ENCODE measurements at regions not wholly inside any gene's neighbourhood (a gene's known extent, or its start where the extent isn't known, plus 50 kb on each side); places are given as distances from the start of the nearest gene placed in this dataset.
A peak's percentile ranks its signal among the peaks of the same experiment; 100 is the strongest.

- Histone ChIP-seq H3K4me1 (ENCODE audit: low read depth) (peaks cover 36% of the 10 kb centered on the region), H3K36me3 (ENCODE audit: low read depth) (no peaks in the 10 kb centered on the region), H3K4me3 (no peak overlapping the region), H3K9me3 (no peaks in the 10 kb centered on the region)
- TF ChIP-seq, protein P1, sequence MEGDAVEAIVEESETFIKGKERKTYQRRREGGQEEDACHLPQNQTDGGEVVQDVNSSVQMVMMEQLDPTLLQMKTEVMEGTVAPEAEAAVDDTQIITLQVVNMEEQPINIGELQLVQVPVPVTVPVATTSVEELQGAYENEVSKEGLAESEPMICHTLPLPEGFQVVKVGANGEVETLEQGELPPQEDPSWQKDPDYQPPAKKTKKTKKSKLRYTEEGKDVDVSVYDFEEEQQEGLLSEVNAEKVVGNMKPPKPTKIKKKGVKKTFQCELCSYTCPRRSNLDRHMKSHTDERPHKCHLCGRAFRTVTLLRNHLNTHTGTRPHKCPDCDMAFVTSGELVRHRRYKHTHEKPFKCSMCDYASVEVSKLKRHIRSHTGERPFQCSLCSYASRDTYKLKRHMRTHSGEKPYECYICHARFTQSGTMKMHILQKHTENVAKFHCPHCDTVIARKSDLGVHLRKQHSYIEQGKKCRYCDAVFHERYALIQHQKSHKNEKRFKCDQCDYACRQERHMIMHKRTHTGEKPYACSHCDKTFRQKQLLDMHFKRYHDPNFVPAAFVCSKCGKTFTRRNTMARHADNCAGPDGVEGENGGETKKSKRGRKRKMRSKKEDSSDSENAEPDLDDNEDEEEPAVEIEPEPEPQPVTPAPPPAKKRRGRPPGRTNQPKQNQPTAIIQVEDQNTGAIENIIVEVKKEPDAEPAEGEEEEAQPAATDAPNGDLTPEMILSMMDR (IDR thresholded peaks at IDR 0.05): no peak
- intact Hi-C loops (cut with DNase I, micrococcal nuclease): no loop called here
- ATAC-seq: peak; percentile 74
- DNase-seq: peak; percentile 62 to 79 (median 66)
Observed at GRCh38 chr10:126843299-126843934, 61.8 kb upstream of the DOCK1 start.

GRCh38 chr10:126844406-126844805 is 60.8 kb upstream of the DOCK1 start:
- no peak overlapping the region for H3K4me3 ChIP-seq
- no peaks in the 10 kb centered on the region for H3K9me3 ChIP-seq
- ATAC-seq (peak; percentile 20), DNase-seq (no peak)
- intact Hi-C loops (cut with DNase I, micrococcal nuclease): no loop called here
- TF ChIP-seq, protein P1 (IDR thresholded peaks at IDR 0.05): no peak
- H3K36me3 ChIP-seq (ENCODE audit: low read depth): no peaks in the 10 kb centered on the region
- H3K4me1 ChIP-seq (ENCODE audit: low read depth): peaks cover 29% of the 10 kb centered on the region

DNA sequence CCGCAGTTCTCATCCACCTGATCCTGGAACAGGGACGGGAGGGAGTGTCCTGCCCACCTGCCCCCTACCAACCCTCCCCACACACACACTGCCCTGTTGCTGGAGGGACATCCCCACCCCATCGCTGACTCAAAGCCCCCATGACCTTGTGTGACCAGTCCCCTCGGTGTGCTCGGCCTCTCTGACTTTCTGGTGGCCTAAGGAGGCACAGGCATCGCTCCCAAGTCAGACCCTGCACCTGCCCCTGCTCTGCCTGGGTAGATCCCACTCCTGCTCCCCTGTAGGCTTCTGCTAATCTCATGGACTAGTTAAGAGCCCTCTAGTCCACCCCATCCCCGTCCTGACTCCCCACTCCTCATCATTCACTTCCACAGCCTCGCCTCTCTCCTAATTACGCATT is 58.8 kb upstream of the DOCK1 start:
- peaks cover 20% of the 10 kb centered on the region for H3K4me1 ChIP-seq (ENCODE audit: low read depth)
- intact Hi-C loops (cut with DNase I, micrococcal nuclease): no loop called here
- no peaks in the 10 kb centered on the region for H3K36me3 ChIP-seq (ENCODE audit: low read depth)
- TF ChIP-seq, protein P1 (IDR thresholded peaks at IDR 0.05): no peak
- no peak overlapping the region for H3K4me3 ChIP-seq
- no peak for DNase-seq
- no peak for ATAC-seq
- H3K9me3 ChIP-seq: no peaks in the 10 kb centered on the region

GRCh38 chr10:126846959-126847358 is 58.3 kb upstream of the DOCK1 start:
- DNase-seq (no peak), ATAC-seq (no peak)
- TF ChIP-seq, protein P1 (IDR thresholded peaks at IDR 0.05): no peak

DNA sequence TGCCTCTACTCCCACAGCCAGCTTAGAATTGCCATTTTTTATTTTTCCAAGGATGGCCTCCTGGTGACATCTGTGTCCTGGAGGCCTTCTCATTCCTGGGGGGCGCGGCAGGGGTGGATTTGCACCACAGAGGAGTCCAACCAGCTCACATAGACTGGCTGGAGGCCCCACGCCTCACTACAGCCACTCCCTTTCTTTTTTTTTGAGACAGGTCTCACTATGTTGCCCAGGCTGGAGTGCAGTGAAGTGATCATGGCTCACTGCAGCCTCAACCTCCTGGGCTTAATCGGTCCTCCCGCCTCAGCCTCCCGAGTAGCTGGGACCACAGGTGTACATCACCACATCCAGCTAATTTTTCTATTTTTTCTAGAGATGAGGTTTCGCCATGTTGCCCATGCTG is 57.6 kb upstream of the DOCK1 start:
- DNase-seq (no peak), ATAC-seq (no peak)
- intact Hi-C loops (cut with DNase I, micrococcal nuclease): no loop called here
- peaks cover 12% of the 10 kb centered on the region for H3K4me1 ChIP-seq (ENCODE audit: low read depth)
- TF ChIP-seq, protein P1 (IDR thresholded peaks at IDR 0.05): no peak
- no peaks in the 10 kb centered on the region for H3K9me3 ChIP-seq
- no peak overlapping the region for H3K4me3 ChIP-seq
- H3K36me3 ChIP-seq (ENCODE audit: low read depth): no peaks in the 10 kb centered on the region

More at GRCh38 chr10:126846959-126847358, 58.3 kb upstream of the DOCK1 start:
- Histone ChIP-seq H3K36me3 (ENCODE audit: low read depth) (no peaks in the 10 kb centered on the region), H3K4me1 (ENCODE audit: low read depth) (peaks cover 18% of the 10 kb centered on the region), H3K4me3 (no peak overlapping the region), H3K9me3 (no peaks in the 10 kb centered on the region)
- intact Hi-C loops (cut with DNase I, micrococcal nuclease): no loop called here

- DNase-seq (no peak), ATAC-seq (no peak)
- Histone ChIP-seq H3K4me3 (no peak overlapping the region), H3K36me3 (ENCODE audit: low read depth) (no peaks in the 10 kb centered on the region), H3K9me3 (no peaks in the 10 kb centered on the region), H3K4me1 (ENCODE audit: low read depth) (no peaks in the 10 kb centered on the region)
- TF ChIP-seq, protein P1 (IDR thresholded peaks at IDR 0.05): no peak
- intact Hi-C loops (cut with DNase I, micrococcal nuclease): no loop called here
Observed at GRCh38 chr10:126849646-126850045, 55.6 kb upstream of the DOCK1 start.

Data from mucosa of descending colon (tissue), 3 donors.